A673 (cell line): ENCODE measurements at regions not wholly inside any gene's neighbourhood (a gene's known extent, or its start where the extent isn't known, plus 50 kb on each side); places are given as distances from the start of the nearest gene placed in this dataset.

Source experiments
- BruUV-seq: library from RNA; stranded (reverse); fragments of 400-500 nt; replicated peaks from 2 replicates; lab custom pipeline; 2021; lab: Mats Ljungman, UMichigan
- CTCF ChIA-PET: fragments of 300-600 bp; sonication (Branson Sonifier 250); formaldehyde crosslinking; loops from one replicate; lab custom pipeline; 2022; ENCODE audit warnings: antibody characterized with exemption; lab: Charles Lee
- POLR2A ChIA-PET: fragments of 300-600 bp; sonication (Branson Sonifier 250); formaldehyde crosslinking; loops from one replicate; lab custom pipeline; 2022; ENCODE audit warnings: antibody characterized with exemption; ENCODE audit not compliant: low non-redundant PET; lab: Charles Lee
- DNase-seq: peaks from one replicate; pipeline ENCODE4 v3.0.0-alpha.2; 2015; ENCODE audit warnings: low spot score
- H3K27ac ChIP-seq: fragments of 200-600 bp; sonication (generic); 2 replicates; pipeline ENCODE4 v1.5.1; 2016; ENCODE audit warnings: mixed run types, low read depth, mild to moderate bottlenecking, mixed read lengths, antibody characterized with exemption, low read length; ENCODE audit not compliant: poor library complexity, severe bottlenecking
- H3K27me3 ChIP-seq: fragments of 200-600 bp; sonication (generic); replicated peaks from 2 replicates; pipeline ENCODE4 v1.6.1; 2017; ENCODE audit warnings: mixed run types, low read depth, mild to moderate bottlenecking, mixed read lengths, antibody characterized with exemption, low read length; ENCODE audit not compliant: insufficient read depth, poor library complexity
- H3K36me3 ChIP-seq: fragments of 200-600 bp; sonication (generic); 2 replicates; pipeline ENCODE4 v1.6.1; 2016; ENCODE audit warnings: mixed run types, mild to moderate bottlenecking, mixed read lengths, antibody characterized with exemption, low read length; ENCODE audit not compliant: insufficient read depth, poor library complexity, severe bottlenecking
- H3K4me1 ChIP-seq: fragments of 200-600 bp; sonication (generic); 2 replicates; pipeline ENCODE4 v1.6.1; 2017; ENCODE audit warnings: mixed run types, mild to moderate bottlenecking, mixed read lengths, antibody characterized with exemption, low read length; ENCODE audit not compliant: insufficient read depth, poor library complexity, severe bottlenecking
- H3K4me3 ChIP-seq: fragments of 200-600 bp; sonication (generic); 2 replicates; pipeline ENCODE4 v1.5.1; 2016; ENCODE audit warnings: low read depth, mixed run types, mild to moderate bottlenecking, mixed read lengths, low read length; ENCODE audit not compliant: poor library complexity, severe bottlenecking
- H3K9me3 ChIP-seq: fragments of 200-600 bp; sonication (generic); 2 replicates; pipeline ENCODE4 v1.6.1; 2016; ENCODE audit warnings: mixed run types, low read depth, mild to moderate bottlenecking, mixed read lengths, antibody characterized with exemption, low read length; ENCODE audit not compliant: poor library complexity, severe bottlenecking
- CTCF ChIP-seq: fragments of 300-800, 200-600 bp; sonication (generic); conservative IDR thresholded peaks from 2 replicates; pipeline ENCODE4 v1.5.1; 2017; ENCODE audit warnings: low read depth, mild to moderate bottlenecking, antibody characterized with exemption, low read length, moderate library complexity, mixed read lengths
- EZH2 ChIP-seq: fragments of 200-600 bp; sonication (generic); IDR thresholded peaks from 2 replicates; pipeline ENCODE4 v1.6.1; 2017; ENCODE audit warnings: borderline replicate concordance, low read depth, mild to moderate bottlenecking, mixed read lengths, antibody characterized with exemption, low read length; ENCODE audit not compliant: poor library complexity, severe bottlenecking
- intact Hi-C: fragments of 100-400 bp; cut with micrococcal nuclease; formaldehyde crosslinking; loops from one replicate; pipeline ENCODE4 v1.10.0; 2022; ENCODE audit not compliant: unreplicated experiment

DNA sequence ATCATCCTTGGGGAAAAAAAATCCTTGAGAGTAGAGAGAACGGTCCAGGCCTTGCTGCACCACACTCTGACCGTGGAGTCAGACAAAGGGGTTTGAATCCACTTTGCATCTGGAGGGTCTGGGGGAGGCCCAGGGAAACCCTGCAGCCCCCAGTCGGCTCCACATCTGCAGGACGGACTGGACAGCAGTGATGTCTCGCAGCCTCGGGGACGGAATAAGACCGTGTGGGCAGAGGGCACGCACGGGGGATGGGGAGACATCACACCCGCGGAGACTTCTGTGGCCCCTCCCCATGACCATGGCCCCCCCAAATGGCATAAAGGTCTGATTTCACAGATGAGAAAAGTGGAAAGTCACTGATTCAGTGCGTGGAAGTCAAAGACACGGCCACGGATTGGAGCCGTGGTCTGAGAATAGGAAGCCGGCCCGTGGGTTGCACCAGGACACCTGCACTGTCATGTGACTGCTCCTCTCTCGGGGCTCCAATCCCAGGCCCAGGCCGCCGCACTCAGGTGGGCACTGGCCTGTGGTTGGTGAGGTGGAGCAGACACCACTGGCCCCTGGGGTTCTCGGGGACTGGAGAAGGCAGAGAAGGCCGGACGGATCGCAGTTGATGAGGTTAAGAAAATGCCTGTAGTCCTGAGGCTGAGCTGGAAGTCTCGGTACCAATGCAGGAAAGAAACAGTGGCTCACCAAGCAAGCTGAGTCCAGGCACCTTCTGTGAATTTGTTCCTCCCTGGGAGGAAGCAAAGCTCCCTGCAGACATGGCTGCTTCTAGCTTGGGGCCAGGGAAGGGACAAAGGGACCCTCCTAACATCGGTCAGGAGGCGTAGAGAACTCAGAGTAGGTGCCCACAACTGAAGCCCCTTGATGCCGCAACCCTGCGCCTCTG, 61.8 kb downstream of the RTP5 start:
- POLR2A ChIA-PET, result no interaction called here
- BruUV-seq, result no TSS peak
- no peak for TF ChIP-seq CTCF
- no peak for TF ChIP-seq EZH2

DNA sequence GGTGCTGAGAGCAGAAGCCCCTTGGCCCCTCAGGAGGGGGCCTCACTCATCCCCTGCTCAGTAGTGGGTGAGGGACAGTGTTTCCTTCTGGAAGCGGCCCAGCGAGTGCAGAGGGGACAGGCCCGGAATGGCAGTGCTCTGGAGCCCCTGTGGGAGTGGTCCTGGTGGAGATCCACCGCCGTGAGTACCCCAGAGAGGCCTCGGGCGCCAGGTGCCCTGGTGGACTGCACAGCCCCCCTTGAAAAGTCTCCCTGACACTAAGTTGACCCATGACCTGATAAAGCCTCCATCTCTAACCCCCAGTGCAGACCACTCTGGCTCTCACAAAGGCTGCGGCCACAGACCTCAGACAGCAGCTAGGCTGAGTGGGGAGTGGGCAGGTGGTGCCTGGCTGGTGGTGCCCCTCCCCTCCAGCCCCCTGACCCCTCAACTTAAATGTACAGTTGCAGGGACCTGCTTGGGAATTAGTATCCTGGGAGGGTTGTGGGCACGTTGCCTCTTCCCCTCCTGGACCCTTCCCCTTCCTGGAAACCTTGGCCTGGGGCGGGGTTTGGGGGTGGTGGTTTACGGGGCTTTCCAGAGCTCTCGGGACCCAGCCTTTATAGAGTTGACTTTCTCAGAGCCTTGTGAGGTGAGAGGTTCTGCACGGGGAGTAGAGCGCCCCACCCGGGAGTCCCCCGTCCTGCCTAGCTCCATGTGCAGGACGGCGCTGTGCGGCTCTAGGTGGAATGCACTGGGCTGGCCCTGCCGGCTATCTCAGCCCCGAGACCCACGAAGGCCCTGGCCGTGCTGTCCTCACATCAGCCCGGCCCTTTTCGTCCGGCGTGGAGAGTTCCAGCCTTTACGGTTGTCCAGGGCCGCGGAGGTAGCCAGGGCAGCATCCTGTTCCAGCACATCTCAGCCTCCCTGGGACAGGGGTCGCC, 62.7 kb downstream of the RTP5 start:
- CTCF ChIA-PET, result no interaction called here
- BruUV-seq, result no TSS peak

More for the DNA sequence above, 61.8 kb downstream of the RTP5 start:
- H3K27me3 ChIP-seq, result no peaks in the 10 kb centered on the region
- H3K36me3 ChIP-seq, result no peaks in the 10 kb centered on the region
- DNase-seq, result no peak
- intact Hi-C loops, result no loop called here
- CTCF ChIA-PET, result no interaction called here
- H3K9me3 ChIP-seq, result peaks cover 5% of the 10 kb centered on the region
- no peak overlapping the region for H3K4me3 ChIP-seq
- H3K27ac ChIP-seq, result no peak overlapping the region
- peaks cover 10% of the 10 kb centered on the region for H3K4me1 ChIP-seq

DNA sequence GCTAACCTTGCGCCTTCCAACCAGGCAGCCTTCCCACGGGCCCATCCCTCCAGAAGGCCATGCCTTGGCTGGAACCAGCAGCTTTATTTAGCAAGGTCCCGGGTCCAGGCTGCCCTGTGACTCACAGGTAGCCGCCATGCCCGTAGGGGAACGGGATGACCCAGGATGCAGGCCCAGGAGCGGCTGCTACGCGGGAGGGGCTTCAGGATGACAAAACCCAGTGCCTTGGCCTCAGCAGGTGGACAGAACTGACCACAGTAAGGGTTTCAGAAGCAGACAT, 63.3 kb downstream of the RTP5 start:
- POLR2A ChIA-PET, result no interaction called here
- DNase-seq, result no peak
- intact Hi-C loops, result no loop called here
- no peak for TF ChIP-seq EZH2
- TF ChIP-seq CTCF, result no peak
- Histone ChIP-seq H3K27ac (no peak overlapping the region), H3K4me3 (no peak overlapping the region), H3K4me1 (peaks cover 10% of the 10 kb centered on the region), H3K9me3 (peaks cover 5% of the 10 kb centered on the region), H3K36me3 (no peaks in the 10 kb centered on the region), H3K27me3 (no peaks in the 10 kb centered on the region)
- BruUV-seq, result no TSS peak
- CTCF ChIA-PET, result no interaction called here

More for the DNA sequence above, 62.7 kb downstream of the RTP5 start:
- TF ChIP-seq CTCF (no peak), EZH2 (no peak)
- intact Hi-C loops, result no loop called here
- POLR2A ChIA-PET, result no interaction called here
- Histone ChIP-seq H3K9me3 (peaks cover 5% of the 10 kb centered on the region), H3K4me1 (peaks cover 10% of the 10 kb centered on the region), H3K27ac (no peak overlapping the region), H3K27me3 (no peaks in the 10 kb centered on the region), H3K36me3 (no peaks in the 10 kb centered on the region), H3K4me3 (no peak overlapping the region)
- DNase-seq, result no peak
